HEK293 (cell line): ENCODE measurements at regions not wholly inside any gene's neighbourhood (a gene's known extent, or its start where the extent isn't known, plus 50 kb on each side); places are given as distances from the start of the nearest gene placed in this dataset.

ENCODE experiments used
- KLF8 ChIP-seq: fragments of 450-650 bp; formaldehyde crosslinking; IDR thresholded peaks from 2 replicates; pipeline ENCODE4 v1.5.1; 2016; ENCODE audit warnings: missing biosample characterization, missing genetic modification characterization
- SP2 ChIP-seq: fragments of 450-650 bp; formaldehyde crosslinking; IDR thresholded peaks from 2 replicates; pipeline ENCODE4 v1.5.1; 2016; ENCODE audit warnings: missing biosample characterization, missing genetic modification characterization
- ZNF114 ChIP-seq: fragments of 450-650 bp; formaldehyde crosslinking; IDR thresholded peaks from 2 replicates; pipeline ENCODE4 v1.5.0; 2017; ENCODE audit warnings: missing biosample characterization, missing genetic modification characterization
- ZNF248 ChIP-seq: fragments of 450-650 bp; formaldehyde crosslinking; IDR thresholded peaks from 2 replicates; pipeline ENCODE4 v1.5.1; 2017; ENCODE audit warnings: missing biosample characterization, missing genetic modification characterization
- ZNF274 ChIP-seq, 2 experiments: fragments of 200-500 bp in 1 of 2; fragments of 450-650 bp in 1 of 2; sonication (Bioruptor generic) in 1 of 2; formaldehyde crosslinking in 1 of 2; IDR thresholded peaks; 2 replicates each; pipeline versions ENCODE4 v1.5.1 to v1.6.1; 2014 to 2016; ENCODE audit warnings: borderline replicate concordance in 1 of 2, inconsistent platforms in 1 of 2, low read length in 1 of 2, missing biosample characterization in 1 of 2, missing genetic modification characterization in 1 of 2
- ZNF324 ChIP-seq: fragments of 450-650 bp; formaldehyde crosslinking; IDR thresholded peaks from 2 replicates; pipeline ENCODE4 v1.5.1; 2016; ENCODE audit warnings: missing biosample characterization, missing genetic modification characterization
- ZNF350 ChIP-seq: fragments of 450-650 bp; formaldehyde crosslinking; IDR thresholded peaks from 2 replicates; pipeline ENCODE4 v1.5.0; 2017; ENCODE audit warnings: missing biosample characterization, mild to moderate bottlenecking, missing genetic modification characterization
- ZNF501 ChIP-seq: fragments of 450-650 bp; formaldehyde crosslinking; IDR thresholded peaks from 2 replicates; pipeline ENCODE4 v1.5.1; 2016; ENCODE audit warnings: missing biosample characterization, missing genetic modification characterization
- ZNF558 ChIP-seq: fragments of 450-650 bp; formaldehyde crosslinking; IDR thresholded peaks from 2 replicates; pipeline ENCODE4 v1.5.1; 2016; ENCODE audit warnings: missing biosample characterization, missing genetic modification characterization
- ZNF610 ChIP-seq: fragments of 450-650 bp; formaldehyde crosslinking; IDR thresholded peaks from 2 replicates; pipeline ENCODE4 v1.5.1; 2016; ENCODE audit warnings: missing biosample characterization, missing genetic modification characterization, borderline replicate concordance
- ZNF660 ChIP-seq: fragments of 450-650 bp; IDR thresholded peaks from 2 replicates; pipeline ENCODE4 v1.5.1; 2018; ENCODE audit warnings: missing biosample characterization, mild to moderate bottlenecking, missing genetic modification characterization
- TF ChIP-seq, protein P1 (sequence below): fragments of 450-650 bp; formaldehyde crosslinking; IDR thresholded peaks from 2 replicates; pipeline ENCODE4 v1.5.1; 2016; ENCODE audit warnings: missing biosample characterization, missing genetic modification characterization
- TF ChIP-seq, protein P2 (sequence below): fragments of 450-650 bp; formaldehyde crosslinking; IDR thresholded peaks from 2 replicates; pipeline ENCODE4 v1.5.1; 2016; ENCODE audit warnings: missing biosample characterization, missing genetic modification characterization

- TF ChIP-seq, protein P1, sequence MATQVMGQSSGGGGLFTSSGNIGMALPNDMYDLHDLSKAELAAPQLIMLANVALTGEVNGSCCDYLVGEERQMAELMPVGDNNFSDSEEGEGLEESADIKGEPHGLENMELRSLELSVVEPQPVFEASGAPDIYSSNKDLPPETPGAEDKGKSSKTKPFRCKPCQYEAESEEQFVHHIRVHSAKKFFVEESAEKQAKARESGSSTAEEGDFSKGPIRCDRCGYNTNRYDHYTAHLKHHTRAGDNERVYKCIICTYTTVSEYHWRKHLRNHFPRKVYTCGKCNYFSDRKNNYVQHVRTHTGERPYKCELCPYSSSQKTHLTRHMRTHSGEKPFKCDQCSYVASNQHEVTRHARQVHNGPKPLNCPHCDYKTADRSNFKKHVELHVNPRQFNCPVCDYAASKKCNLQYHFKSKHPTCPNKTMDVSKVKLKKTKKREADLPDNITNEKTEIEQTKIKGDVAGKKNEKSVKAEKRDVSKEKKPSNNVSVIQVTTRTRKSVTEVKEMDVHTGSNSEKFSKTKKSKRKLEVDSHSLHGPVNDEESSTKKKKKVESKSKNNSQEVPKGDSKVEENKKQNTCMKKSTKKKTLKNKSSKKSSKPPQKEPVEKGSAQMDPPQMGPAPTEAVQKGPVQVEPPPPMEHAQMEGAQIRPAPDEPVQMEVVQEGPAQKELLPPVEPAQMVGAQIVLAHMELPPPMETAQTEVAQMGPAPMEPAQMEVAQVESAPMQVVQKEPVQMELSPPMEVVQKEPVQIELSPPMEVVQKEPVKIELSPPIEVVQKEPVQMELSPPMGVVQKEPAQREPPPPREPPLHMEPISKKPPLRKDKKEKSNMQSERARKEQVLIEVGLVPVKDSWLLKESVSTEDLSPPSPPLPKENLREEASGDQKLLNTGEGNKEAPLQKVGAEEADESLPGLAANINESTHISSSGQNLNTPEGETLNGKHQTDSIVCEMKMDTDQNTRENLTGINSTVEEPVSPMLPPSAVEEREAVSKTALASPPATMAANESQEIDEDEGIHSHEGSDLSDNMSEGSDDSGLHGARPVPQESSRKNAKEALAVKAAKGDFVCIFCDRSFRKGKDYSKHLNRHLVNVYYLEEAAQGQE (tag by site-specific recombination), result no peak
- TF ChIP-seq, protein P2, sequence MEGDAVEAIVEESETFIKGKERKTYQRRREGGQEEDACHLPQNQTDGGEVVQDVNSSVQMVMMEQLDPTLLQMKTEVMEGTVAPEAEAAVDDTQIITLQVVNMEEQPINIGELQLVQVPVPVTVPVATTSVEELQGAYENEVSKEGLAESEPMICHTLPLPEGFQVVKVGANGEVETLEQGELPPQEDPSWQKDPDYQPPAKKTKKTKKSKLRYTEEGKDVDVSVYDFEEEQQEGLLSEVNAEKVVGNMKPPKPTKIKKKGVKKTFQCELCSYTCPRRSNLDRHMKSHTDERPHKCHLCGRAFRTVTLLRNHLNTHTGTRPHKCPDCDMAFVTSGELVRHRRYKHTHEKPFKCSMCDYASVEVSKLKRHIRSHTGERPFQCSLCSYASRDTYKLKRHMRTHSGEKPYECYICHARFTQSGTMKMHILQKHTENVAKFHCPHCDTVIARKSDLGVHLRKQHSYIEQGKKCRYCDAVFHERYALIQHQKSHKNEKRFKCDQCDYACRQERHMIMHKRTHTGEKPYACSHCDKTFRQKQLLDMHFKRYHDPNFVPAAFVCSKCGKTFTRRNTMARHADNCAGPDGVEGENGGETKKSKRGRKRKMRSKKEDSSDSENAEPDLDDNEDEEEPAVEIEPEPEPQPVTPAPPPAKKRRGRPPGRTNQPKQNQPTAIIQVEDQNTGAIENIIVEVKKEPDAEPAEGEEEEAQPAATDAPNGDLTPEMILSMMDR (tag by site-specific recombination), result no peak
- TF ChIP-seq ZNF660 (tag by site-specific recombination) (no peak), ZNF324 (tag by site-specific recombination) (no peak), KLF8 (no peak), SP2 (no peak), ZNF501 (tag by site-specific recombination) (no peak), ZNF610 (tag by site-specific recombination) (no peak), ZNF114 (tag by site-specific recombination) (no peak), ZNF350 (tag by site-specific recombination) (no peak), ZNF248 (tag by site-specific recombination) (no peak), ZNF558 (no peak), ZNF274 (IDR thresholded peaks at IDR 0.05; ENCODE audit: low read length) (no peak), ZNF274 (tag by site-specific recombination; IDR thresholded peaks at IDR 0.05; ENCODE audit: borderline replicate concordance) (no peak)
Measured at GRCh38 chr3:177916461-177916860, 619.8 kb upstream of the KCNMB2 start.
